Ectodermal cell (in vitro differentiated cells): ENCODE measurements at regions not wholly inside any gene's neighbourhood (a gene's known extent, or its start where the extent isn't known, plus 50 kb on each side); places are given as distances from the start of the nearest gene placed in this dataset.

Experiments used
- H3K27ac ChIP-seq: 2 replicates; pipeline ENCODE4 v1.7.0; 2013; ENCODE audit warnings: mild to moderate bottlenecking, low read depth, low read length; ENCODE audit not compliant: insufficient read depth, poor library complexity, severe bottlenecking
- H3K27me3 ChIP-seq: 2 replicates; pipeline ENCODE4 v1.7.0; 2013; ENCODE audit warnings: mild to moderate bottlenecking, low read length; ENCODE audit not compliant: insufficient read depth, control insufficient read depth, poor library complexity, severe bottlenecking
- H3K36me3 ChIP-seq: one replicate; pipeline ENCODE4 v1.7.0; 2013; ENCODE audit warnings: low read length; ENCODE audit not compliant: control insufficient read depth, insufficient read depth
- H3K4me1 ChIP-seq: one replicate; pipeline ENCODE4 v1.7.0; 2013; ENCODE audit warnings: low read length; ENCODE audit not compliant: control insufficient read depth, insufficient read depth
- H3K4me3 ChIP-seq: 2 replicates; pipeline ENCODE4 v1.7.0; 2013; ENCODE audit warnings: low read depth, low read length, control low read depth; ENCODE audit not compliant: insufficient read depth
- H3K9me3 ChIP-seq: 2 replicates; pipeline ENCODE4 v1.7.0; 2013; ENCODE audit warnings: mild to moderate bottlenecking, low read length, moderate library complexity; ENCODE audit not compliant: control insufficient read depth
- WGBS, 2 experiments: methylation state at CpG; one replicate each; pipeline ENCODE4 v1.1.7; 2013; ENCODE audit warnings: missing lambda C conversion rate in 2 of 2; 5-methylcytosine and 5-hydroxymethylcytosine counted together

DNA sequence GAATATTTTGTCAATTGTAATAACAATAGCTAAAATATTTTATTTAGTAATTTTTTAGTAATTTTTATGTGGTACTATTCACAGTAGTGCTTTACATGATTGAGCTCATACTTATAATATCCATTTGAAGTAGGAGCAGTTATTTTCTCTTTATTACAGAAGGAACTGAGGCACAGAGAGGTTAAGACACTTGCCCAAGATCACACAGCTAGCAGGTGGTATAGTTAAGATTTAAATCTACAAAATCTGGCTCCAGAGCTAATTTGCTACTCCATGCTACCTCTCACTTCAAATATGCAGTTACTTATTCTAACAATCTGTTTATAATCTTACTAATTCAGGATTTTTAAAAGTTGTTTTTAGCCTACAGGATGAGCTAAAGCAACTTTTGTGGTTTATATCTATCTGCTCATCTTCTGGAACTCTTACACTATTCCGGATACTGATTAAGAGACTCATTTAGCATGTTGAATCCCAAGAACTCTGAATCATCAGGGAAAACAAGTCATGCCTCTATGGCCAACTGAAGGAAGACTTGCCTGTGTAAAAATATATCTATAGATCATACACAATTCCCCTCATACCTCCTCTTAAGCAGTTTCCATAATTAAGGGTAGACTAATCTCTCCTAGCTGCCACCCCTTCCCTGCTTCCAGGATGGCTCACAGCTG is 324.2 kb downstream of the UBE3D start:
- no peaks in the 10 kb centered on the region for H3K9me3 ChIP-seq
- H3K27me3 ChIP-seq = no peaks in the 10 kb centered on the region
- 90 to 96% methylated on average over 1 of the region's 1 CpG for WGBS, 2 experiments
- no peaks in the 10 kb centered on the region for H3K36me3 ChIP-seq
- H3K4me3 ChIP-seq = no peak overlapping the region
- peaks cover 48% of the 10 kb centered on the region for H3K4me1 ChIP-seq
- peak overlapping the region; percentile 41 for H3K27ac ChIP-seq

DNA sequence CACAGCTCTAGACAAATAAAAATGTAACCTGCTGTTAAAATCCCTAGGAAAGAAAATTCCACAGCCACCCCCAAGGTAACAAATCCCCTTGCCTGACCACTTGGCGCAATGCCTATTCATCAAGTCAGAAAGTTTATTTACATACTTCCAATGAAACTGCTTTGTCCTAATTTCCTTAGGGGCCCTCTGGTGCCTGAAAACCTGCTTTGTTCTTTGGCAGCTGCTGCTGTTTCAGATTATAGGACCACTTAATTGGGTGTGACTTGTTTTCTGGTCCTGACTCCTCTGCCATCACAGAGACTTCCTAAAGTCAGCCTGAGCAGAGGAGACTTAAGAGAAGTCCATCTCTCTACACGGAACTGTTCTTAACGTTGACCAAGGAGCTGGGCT is 323.6 kb downstream of the UBE3D start:
- no peaks in the 10 kb centered on the region for H3K9me3 ChIP-seq
- H3K4me1 ChIP-seq = peaks cover 48% of the 10 kb centered on the region
- H3K27me3 ChIP-seq = no peaks in the 10 kb centered on the region
- H3K4me3 ChIP-seq = no peak overlapping the region
- peak overlapping the region; percentile 61 for H3K27ac ChIP-seq
- WGBS, 2 experiments = 29 to 42% methylated on average over 3 of the region's 3 CpGs
- H3K36me3 ChIP-seq = no peaks in the 10 kb centered on the region

DNA sequence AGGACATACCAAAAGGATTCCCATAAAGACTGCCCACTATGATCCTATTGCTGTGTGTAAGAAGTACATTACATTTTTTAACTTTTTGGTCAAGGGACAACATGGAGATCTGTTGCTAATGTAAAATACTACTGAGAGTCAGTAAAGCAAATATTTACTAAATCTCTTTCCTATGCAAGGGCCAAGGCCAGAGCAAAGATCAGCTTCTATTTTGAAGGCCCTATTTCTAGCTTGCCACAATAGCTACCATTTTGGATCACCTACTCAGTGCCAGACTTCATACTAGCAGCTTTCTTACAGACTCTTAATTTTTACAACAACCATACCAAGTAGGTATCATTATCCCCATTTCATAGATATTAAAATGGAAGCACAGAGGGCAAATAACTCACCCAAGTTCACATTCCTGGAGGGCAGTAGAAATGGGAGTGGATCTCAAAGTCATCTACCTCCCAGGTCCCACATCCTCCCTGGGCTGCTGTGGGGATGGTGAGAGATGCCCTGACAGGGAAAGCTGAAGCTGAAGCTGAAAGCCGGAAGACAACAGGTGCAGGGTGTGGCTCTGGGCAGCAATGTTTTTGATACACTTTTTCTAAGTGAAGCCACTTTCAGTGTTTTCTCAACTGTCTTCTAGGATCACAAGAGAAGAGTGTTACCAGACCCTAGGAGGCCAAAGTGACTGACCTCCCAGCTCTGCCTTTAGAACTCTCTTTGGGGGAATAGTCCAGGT is 321.2 kb downstream of the UBE3D start:
- Histone ChIP-seq H3K27ac (no peak overlapping the region), H3K9me3 (no peaks in the 10 kb centered on the region), H3K4me1 (peaks cover 32% of the 10 kb centered on the region), H3K36me3 (no peaks in the 10 kb centered on the region), H3K27me3 (no peaks in the 10 kb centered on the region), H3K4me3 (no peak overlapping the region)
- 94 to 96% methylated on average over 1 of the region's 1 CpG for WGBS, 2 experiments

DNA sequence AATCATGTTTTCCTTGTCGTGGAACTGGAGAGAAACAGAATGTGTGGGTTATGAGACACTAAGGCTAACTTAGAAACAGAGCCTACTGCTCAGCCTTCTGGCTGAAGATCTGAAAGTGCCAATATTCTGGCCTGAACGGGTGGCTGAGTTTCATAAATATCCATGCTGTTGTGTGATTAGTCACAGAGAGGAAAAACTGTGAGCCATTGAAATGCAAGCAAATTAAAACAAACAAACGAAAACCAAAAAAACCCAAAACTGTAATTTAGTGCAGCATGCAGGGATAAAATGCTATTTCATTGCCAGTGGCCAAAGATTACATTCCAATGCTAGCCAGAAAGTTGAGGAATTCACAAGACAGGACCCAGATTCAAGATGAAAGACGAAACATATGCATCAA is 315.1 kb downstream of the UBE3D start:
- Histone ChIP-seq H3K4me3 (no peak overlapping the region), H3K27ac (no peak overlapping the region), H3K9me3 (no peaks in the 10 kb centered on the region), H3K36me3 (no peaks in the 10 kb centered on the region), H3K4me1 (peaks cover 5% of the 10 kb centered on the region), H3K27me3 (no peaks in the 10 kb centered on the region)
- WGBS, 2 experiments = 80 to 93% methylated on average over 3 of the region's 4 CpGs

DNA sequence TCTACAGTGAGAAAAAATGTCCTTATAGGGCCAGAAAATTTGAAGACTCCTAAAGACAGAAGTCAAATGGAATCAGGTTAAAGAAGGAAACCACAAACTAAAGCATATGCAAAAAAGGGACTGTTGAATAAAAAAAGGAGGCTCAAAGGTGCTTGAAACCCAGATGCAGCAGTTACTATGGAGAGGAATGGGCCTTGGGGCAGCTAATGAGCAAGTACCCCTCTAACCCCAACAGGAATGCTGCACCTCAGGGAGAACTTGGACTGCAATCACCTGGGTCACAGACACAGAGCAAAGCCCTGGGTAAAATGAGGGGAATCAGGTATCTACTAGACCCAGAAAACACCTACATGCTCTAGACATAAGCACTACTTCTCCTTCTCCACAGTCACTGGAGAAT is 313.9 kb downstream of the UBE3D start:
- no peaks in the 10 kb centered on the region for H3K27me3 ChIP-seq
- H3K4me1 ChIP-seq = peaks cover 5% of the 10 kb centered on the region
- H3K36me3 ChIP-seq = no peaks in the 10 kb centered on the region
- H3K9me3 ChIP-seq = no peaks in the 10 kb centered on the region
- no peak overlapping the region for H3K4me3 ChIP-seq
- H3K27ac ChIP-seq = no peak overlapping the region

DNA sequence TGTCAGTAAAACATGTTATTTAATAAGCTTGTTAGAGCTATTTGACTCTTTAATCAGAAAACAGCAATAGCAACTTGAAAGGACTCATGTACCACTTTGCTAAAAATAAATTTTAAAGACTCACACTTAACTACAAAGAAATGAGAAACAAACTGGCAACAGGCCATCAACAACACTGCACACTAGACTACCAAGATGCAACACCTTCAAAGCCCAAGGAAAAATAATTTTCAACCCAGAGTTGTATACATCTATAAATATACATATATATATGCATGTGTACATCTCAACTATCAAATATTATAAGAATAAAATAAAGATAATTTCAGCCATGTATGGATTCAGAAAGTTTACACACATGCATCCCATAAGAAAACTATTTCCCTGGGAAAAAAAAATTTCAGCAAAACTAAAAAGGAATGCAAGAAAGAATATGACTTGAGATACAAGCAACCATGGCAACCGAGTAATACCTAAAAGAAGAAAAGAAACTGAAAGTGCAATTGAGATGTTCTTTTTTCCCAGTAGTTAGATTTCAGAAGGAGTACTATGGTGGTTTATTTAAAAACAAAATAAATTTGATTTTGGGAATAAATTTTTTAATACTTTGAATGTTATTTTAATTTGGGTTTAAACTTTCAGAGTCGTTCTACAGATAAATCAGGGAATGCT is 303.8 kb downstream of the UBE3D start:
- no peak overlapping the region for H3K27ac ChIP-seq
- WGBS, 2 experiments = 100% methylated on average over 2 of the region's 2 CpGs
- no peaks in the 10 kb centered on the region for H3K4me1 ChIP-seq
- no peaks in the 10 kb centered on the region for H3K9me3 ChIP-seq
- H3K4me3 ChIP-seq = no peak overlapping the region
- H3K27me3 ChIP-seq = no peaks in the 10 kb centered on the region
- H3K36me3 ChIP-seq = no peaks in the 10 kb centered on the region

DNA sequence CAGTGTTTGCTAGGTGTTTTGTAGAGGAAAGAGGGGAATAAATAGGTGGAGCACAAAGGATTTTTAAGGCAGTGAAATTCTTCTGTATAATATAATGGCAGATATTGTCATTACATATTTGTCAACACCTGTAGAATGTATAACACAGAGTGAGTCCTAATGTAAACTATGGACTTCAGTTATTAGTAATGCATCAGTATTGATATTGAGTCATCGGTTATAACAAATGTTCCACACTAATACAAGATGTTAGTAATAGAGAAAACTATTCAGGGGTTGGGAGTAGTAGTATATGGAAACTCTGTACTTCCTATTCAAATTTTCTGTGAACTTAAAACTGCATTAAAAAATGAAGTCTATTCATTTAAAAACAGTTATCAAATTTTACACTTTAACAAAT is 299.2 kb downstream of the UBE3D start:
- Histone ChIP-seq H3K27ac (no peak overlapping the region), H3K9me3 (no peaks in the 10 kb centered on the region), H3K4me1 (no peaks in the 10 kb centered on the region), H3K36me3 (no peaks in the 10 kb centered on the region), H3K4me3 (no peak overlapping the region), H3K27me3 (no peaks in the 10 kb centered on the region)
- 100% methylated on average over 1 of the region's 1 CpG; no CpG with 5 or more reads in 1 of the 2 experiments for WGBS, 2 experiments

DNA sequence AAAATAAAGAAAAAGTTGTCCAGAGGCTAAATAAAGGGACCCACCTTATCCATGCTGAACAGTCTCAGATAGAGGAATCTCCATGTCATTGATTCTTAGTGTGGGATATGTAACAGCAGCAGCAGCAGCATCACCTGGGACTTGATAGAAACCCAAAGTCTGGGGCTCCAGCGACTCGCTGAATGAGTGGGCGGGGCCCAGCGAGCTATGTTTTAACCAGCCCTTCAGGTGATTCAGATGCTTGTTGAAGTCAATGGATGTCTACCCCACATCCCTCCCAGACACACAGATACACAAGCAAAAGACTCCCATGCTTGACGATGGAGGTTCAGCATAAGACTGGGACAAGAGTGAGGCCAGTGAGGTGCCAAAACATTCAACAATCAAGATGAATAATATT is 298.6 kb downstream of the UBE3D start:
- Histone ChIP-seq H3K4me3 (no peak overlapping the region), H3K9me3 (no peaks in the 10 kb centered on the region), H3K36me3 (no peaks in the 10 kb centered on the region), H3K27ac (no peak overlapping the region), H3K4me1 (no peaks in the 10 kb centered on the region), H3K27me3 (no peaks in the 10 kb centered on the region)
- WGBS, 2 experiments = 89% methylated on average over 4 to 5 of the region's 5 CpGs

DNA sequence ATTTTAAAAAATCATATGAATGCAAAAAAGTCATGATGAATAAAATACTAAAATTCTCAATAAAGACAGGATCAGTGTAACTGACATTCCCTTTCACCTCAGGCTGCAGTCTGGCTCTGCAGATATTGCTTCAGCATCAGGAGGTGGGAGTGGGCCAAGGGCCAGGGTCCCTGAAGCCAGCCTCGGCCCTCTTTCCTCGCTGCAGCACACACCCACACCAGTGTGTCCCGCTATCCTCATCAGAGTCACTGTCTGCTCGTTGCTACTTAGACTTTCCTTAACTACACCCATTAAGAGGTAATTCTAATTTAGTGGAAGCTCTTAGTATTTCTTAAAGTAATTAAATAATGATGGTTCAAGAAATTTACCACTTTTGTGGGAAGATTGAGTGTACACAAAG is 298.2 kb downstream of the UBE3D start:
- Histone ChIP-seq H3K27me3 (no peaks in the 10 kb centered on the region), H3K9me3 (no peaks in the 10 kb centered on the region), H3K36me3 (no peaks in the 10 kb centered on the region), H3K4me1 (no peaks in the 10 kb centered on the region), H3K27ac (no peak overlapping the region), H3K4me3 (no peak overlapping the region)
- 85 to 91% methylated on average over 2 to 4 of the region's 4 CpGs for WGBS, 2 experiments

DNA sequence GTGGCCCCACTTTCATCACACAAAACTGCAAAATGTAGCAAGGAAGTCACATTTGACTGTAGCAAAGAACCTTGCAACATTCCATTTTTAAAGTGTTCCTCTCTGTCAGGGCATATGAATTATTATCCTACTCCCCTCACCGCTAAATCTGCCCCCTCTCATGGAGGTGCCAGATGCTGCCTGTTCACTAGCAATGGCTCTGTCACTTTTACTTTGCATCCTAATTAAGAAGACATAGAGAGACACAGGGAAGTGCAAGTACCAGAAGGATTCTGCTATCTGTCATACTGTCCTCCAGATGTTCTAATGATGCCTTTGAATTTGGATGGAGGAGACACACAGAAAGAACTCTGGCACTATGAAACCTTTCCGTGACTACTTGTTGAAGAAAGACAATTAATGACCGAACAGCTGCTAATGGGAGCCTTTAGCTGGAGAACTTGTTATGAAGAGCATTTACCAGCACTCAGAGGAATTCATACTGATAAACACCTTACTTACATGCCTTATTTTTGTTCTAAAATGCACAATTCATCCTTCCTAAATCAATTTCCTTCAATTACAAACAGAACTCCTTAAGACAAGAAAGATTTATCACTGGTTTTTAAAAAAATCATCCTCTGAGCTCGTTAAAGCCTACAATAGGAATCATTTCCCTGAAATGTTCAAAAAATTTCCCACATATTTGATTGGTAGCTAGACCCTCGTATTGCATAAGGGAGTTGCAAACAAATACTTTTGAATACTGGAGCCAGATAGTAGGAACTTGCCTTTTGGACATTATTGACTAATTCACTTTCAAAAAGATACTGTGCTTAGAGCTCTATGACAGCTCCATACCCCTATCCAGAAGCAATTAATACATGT is 292.6 kb downstream of the UBE3D start:
- Histone ChIP-seq H3K4me3 (no peak overlapping the region), H3K36me3 (no peaks in the 10 kb centered on the region), H3K9me3 (no peaks in the 10 kb centered on the region), H3K27ac (no peak overlapping the region), H3K4me1 (peaks cover 7% of the 10 kb centered on the region), H3K27me3 (no peaks in the 10 kb centered on the region)
- WGBS, 2 experiments = 92 to 98% methylated on average over 5 of the region's 5 CpGs
